ENCODE measurements at regions not wholly inside any gene's neighbourhood (a gene's known extent, or its start where the extent isn't known, plus 50 kb on each side); places are given as distances from the start of the nearest gene placed in this dataset.

- Histone ChIP-seq H3K4me2 (ENCODE audit: insufficient read depth, low read length) (no peak overlapping the region), H3K36me3 (ENCODE audit: control insufficient read depth in 2 of 2, extremely low read depth in 1 of 2, insufficient read depth in 2 of 2, low read length in 2 of 2) (no peaks in the 10 kb centered on the region), H3K27me3 (ENCODE audit: control insufficient read depth in 2 of 2, insufficient read depth in 2 of 2, low read length in 2 of 2) (no peaks in the 10 kb centered on the region), H3K4me3 (replicated peaks in 1 of 3; ENCODE audit: insufficient read depth in 1 of 3, low read depth in 1 of 3, low read length in 3 of 3) (no peak overlapping the region), H2AFZ (ENCODE audit: low read depth, low read length) (no peak overlapping the region), H3K9me3 (replicated peaks; ENCODE audit: control insufficient read depth, insufficient read depth, low read length) (no peaks in the 10 kb centered on the region), H3K4me1 (ENCODE audit: control insufficient read depth, extremely low read depth, insufficient read depth, low read length) (no peaks in the 10 kb centered on the region), H3K27ac (ENCODE audit: insufficient read depth, low read depth, low read length) (no peak overlapping the region), H4K20me1 (replicated peaks; ENCODE audit: control insufficient read depth, extremely low read depth, insufficient read depth, low read length) (no peaks in the 10 kb centered on the region), H3K79me2 (ENCODE audit: control insufficient read depth, insufficient read depth, low read length) (no peaks in the 10 kb centered on the region), H3K9me1 (replicated peaks; ENCODE audit: control insufficient read depth, extremely low read depth, insufficient read depth, low read length) (no peaks in the 10 kb centered on the region), H3K9ac (replicated peaks; ENCODE audit: extremely low read depth, insufficient read depth, low read length) (no peak overlapping the region)
- FAIRE-seq, result no peak
- dilution Hi-C loops (cut with MboI; ENCODE audit: extremely low pct_ligation_motif_present, low sequenced_read_pairs) (no loop called here), intact Hi-C loops (cut with micrococcal nuclease) (no loop called here)
- DNase-seq (ENCODE audit: low read depth, low spot score), result no peak
- ChIA-PET POLR2A (no interaction called here), CTCF (no interaction called here)
- no TSS peak for BruUV-seq (replicated peaks)
- TF ChIP-seq, protein P1, sequence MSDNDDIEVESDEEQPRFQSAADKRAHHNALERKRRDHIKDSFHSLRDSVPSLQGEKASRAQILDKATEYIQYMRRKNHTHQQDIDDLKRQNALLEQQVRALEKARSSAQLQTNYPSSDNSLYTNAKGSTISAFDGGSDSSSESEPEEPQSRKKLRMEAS (IDR thresholded peaks at IDR 0.05; ENCODE audit: insufficient read depth, insufficient read length), result no peak
- TF ChIP-seq POLR2A (IDR thresholded peaks at IDR 0.05; ENCODE audit: low read depth, low read length), result no peak
- TF ChIP-seq EZH2 (IDR thresholded peaks at IDR 0.05; ENCODE audit: borderline replicate concordance, low read depth, low read length, severe bottlenecking), result no peak
- TF ChIP-seq POLR2AphosphoS5 (IDR thresholded peaks at IDR 0.05; ENCODE audit: insufficient read depth, low read depth, low read length), result no peak
- TF ChIP-seq FOS (IDR thresholded peaks at IDR 0.05; ENCODE audit: borderline replicate concordance, insufficient read depth, low read length), result no peak
Observed at GRCh38 chr13:107342747-107343146, 774.8 kb upstream of the ARGLU1 start.

GRCh38 chr13:107339209-107339608 is 771.3 kb upstream of the ARGLU1 start:
- no peaks in the 10 kb centered on the region for H3K4me1 ChIP-seq (ENCODE audit: control insufficient read depth, extremely low read depth, insufficient read depth, low read length)
- H3K27ac ChIP-seq (ENCODE audit: insufficient read depth, low read depth, low read length), result no peak overlapping the region
- POLR2A ChIA-PET, result no interaction called here
- no peak overlapping the region for H3K9ac ChIP-seq (replicated peaks; ENCODE audit: extremely low read depth, insufficient read depth, low read length)
- CTCF ChIA-PET, result interaction anchor here (1.8 kb wide), 1 partner anchor 80 kb away, joined by 3 read pairs; no protein-coding TSS in a partner anchor
- BruUV-seq (replicated peaks), result no TSS peak
- no peaks in the 10 kb centered on the region for H4K20me1 ChIP-seq (replicated peaks; ENCODE audit: control insufficient read depth, extremely low read depth, insufficient read depth, low read length)
- dilution Hi-C loops (cut with MboI; ENCODE audit: extremely low pct_ligation_motif_present, low sequenced_read_pairs), result no loop called here
- H3K9me1 ChIP-seq (replicated peaks; ENCODE audit: control insufficient read depth, extremely low read depth, insufficient read depth, low read length), result no peaks in the 10 kb centered on the region
- no peaks in the 10 kb centered on the region for H3K36me3 ChIP-seq (ENCODE audit: control insufficient read depth in 2 of 2, extremely low read depth in 1 of 2, insufficient read depth in 2 of 2, low read length in 2 of 2)
- no peak for TF ChIP-seq CTCF (IDR thresholded peaks at IDR 0.05; ENCODE audit: extremely low read depth in 1 of 2, insufficient read depth in 1 of 2, low read depth in 1 of 2, low read length in 2 of 2)
- TF ChIP-seq, protein P1 (IDR thresholded peaks at IDR 0.05; ENCODE audit: insufficient read depth, insufficient read length), result no peak
- TF ChIP-seq FOS (IDR thresholded peaks at IDR 0.05; ENCODE audit: borderline replicate concordance, insufficient read depth, low read length), result no peak
- no peak for TF ChIP-seq GATA2 (IDR thresholded peaks at IDR 0.05; ENCODE audit: insufficient read depth, insufficient read length, low read depth, low read length)
- TF ChIP-seq MYC (IDR thresholded peaks at IDR 0.05; ENCODE audit: low read depth, low read length), result no peak
- TF ChIP-seq POLR2AphosphoS5 (IDR thresholded peaks at IDR 0.05; ENCODE audit: insufficient read depth, low read depth, low read length), result no peak
- no peak for TF ChIP-seq JUN (IDR thresholded peaks at IDR 0.05; ENCODE audit: borderline replicate concordance, insufficient read depth, insufficient read length, low read depth)
- TF ChIP-seq POLR2A (IDR thresholded peaks at IDR 0.05; ENCODE audit: low read depth, low read length), result no peak
- no peak for TF ChIP-seq EZH2 (IDR thresholded peaks at IDR 0.05; ENCODE audit: borderline replicate concordance, low read depth, low read length, severe bottlenecking)
- H3K9me3 ChIP-seq (replicated peaks; ENCODE audit: control insufficient read depth, insufficient read depth, low read length), result no peaks in the 10 kb centered on the region
- intact Hi-C loops (cut with micrococcal nuclease), result no loop called here
- no peaks in the 10 kb centered on the region for H3K79me2 ChIP-seq (ENCODE audit: control insufficient read depth, insufficient read depth, low read length)
- FAIRE-seq (no peak), DNase-seq (ENCODE audit: low read depth, low spot score) (no peak)
- no peaks in the 10 kb centered on the region for H3K27me3 ChIP-seq (ENCODE audit: control insufficient read depth in 2 of 2, insufficient read depth in 2 of 2, low read length in 2 of 2)
- H3K4me2 ChIP-seq (ENCODE audit: insufficient read depth, low read length), result no peak overlapping the region
- no peak overlapping the region for H2AFZ ChIP-seq (ENCODE audit: low read depth, low read length)
- no peak overlapping the region for H3K4me3 ChIP-seq (replicated peaks in 1 of 3; ENCODE audit: insufficient read depth in 1 of 3, low read depth in 1 of 3, low read length in 3 of 3)
